ENCODE measurements at regions not wholly inside any gene's neighbourhood (a gene's known extent, or its start where the extent isn't known, plus 50 kb on each side); places are given as distances from the start of the nearest gene placed in this dataset.

- H3K27me3 Mint-ChIP-seq, result no peaks in the 10 kb centered on the region
Measured at GRCh38 chr6:87995461-87995860, 52.2 kb upstream of the SPACA1 start.

GRCh38 chr6:87993356-87993755 is 54.3 kb upstream of the SPACA1 start:
- H3K4me1 Mint-ChIP-seq, result no peaks in the 10 kb centered on the region
- DNase-seq (ENCODE audit: low spot score in 2 of 2), result no peak
- H3K9me3 Mint-ChIP-seq, result no peaks in the 10 kb centered on the region
- H3K27ac Mint-ChIP-seq, result no peak overlapping the region
- ATAC-seq (ENCODE audit: low read depth), result no peak
- no peak overlapping the region for H3K4me3 Mint-ChIP-seq
- no peaks in the 10 kb centered on the region for H3K27me3 Mint-ChIP-seq
- H3K36me3 Mint-ChIP-seq, result no peaks in the 10 kb centered on the region

More at GRCh38 chr6:87995461-87995860, 52.2 kb upstream of the SPACA1 start:
- no peak for ATAC-seq (ENCODE audit: low read depth)
- DNase-seq (ENCODE audit: low spot score in 2 of 2), result no peak
- Mint-ChIP-seq H3K27ac (no peak overlapping the region), H3K36me3 (no peaks in the 10 kb centered on the region), H3K9me3 (no peaks in the 10 kb centered on the region), H3K4me3 (no peak overlapping the region), H3K4me1 (no peaks in the 10 kb centered on the region)

- H3K4me1 Mint-ChIP-seq, result no peaks in the 10 kb centered on the region
- no peak overlapping the region for H3K4me3 Mint-ChIP-seq
Measured at GRCh38 chr6:87990871-87991270, 56.8 kb upstream of the SPACA1 start.

GRCh38 chr6:87982134-87982533 is 65.5 kb upstream of the SPACA1 start:
- peaks cover 2% of the 10 kb centered on the region for H3K9me3 Mint-ChIP-seq
- H3K27ac Mint-ChIP-seq, result no peak overlapping the region
- no peak for ATAC-seq (ENCODE audit: low read depth)

More at GRCh38 chr6:87990871-87991270, 56.8 kb upstream of the SPACA1 start:
- no peak overlapping the region for H3K27ac Mint-ChIP-seq
- no peaks in the 10 kb centered on the region for H3K36me3 Mint-ChIP-seq
- no peaks in the 10 kb centered on the region for H3K27me3 Mint-ChIP-seq
- no peaks in the 10 kb centered on the region for H3K9me3 Mint-ChIP-seq
- ATAC-seq (ENCODE audit: low read depth), result no peak
- no peak for DNase-seq (ENCODE audit: low spot score in 2 of 2)

GRCh38 chr6:87979737-87980136 is 67.9 kb upstream of the SPACA1 start:
- Mint-ChIP-seq H3K4me1 (peaks cover 2% of the 10 kb centered on the region), H3K9me3 (peaks cover 2% of the 10 kb centered on the region), H3K4me3 (no peak overlapping the region), H3K27me3 (peaks cover 6% of the 10 kb centered on the region), H3K27ac (no peak overlapping the region), H3K36me3 (no peaks in the 10 kb centered on the region)
- DNase-seq (ENCODE audit: low spot score in 2 of 2), result no peak
- ATAC-seq (ENCODE audit: low read depth), result no peak

More at GRCh38 chr6:87982134-87982533, 65.5 kb upstream of the SPACA1 start:
- Mint-ChIP-seq H3K27me3 (peaks cover 5% of the 10 kb centered on the region), H3K4me1 (peaks cover 2% of the 10 kb centered on the region), H3K4me3 (no peak overlapping the region), H3K36me3 (no peaks in the 10 kb centered on the region)
- DNase-seq (ENCODE audit: low spot score in 2 of 2), result no peak

GRCh38 chr6:87976616-87977015 is 71.0 kb upstream of the SPACA1 start:
- ATAC-seq (ENCODE audit: low read depth), result no peak
- DNase-seq (ENCODE audit: low spot score in 2 of 2), result no peak
- no peak overlapping the region for H3K4me3 Mint-ChIP-seq
- no peaks in the 10 kb centered on the region for H3K36me3 Mint-ChIP-seq
- peaks cover 6% of the 10 kb centered on the region for H3K27me3 Mint-ChIP-seq
- H3K4me1 Mint-ChIP-seq, result peaks cover 2% of the 10 kb centered on the region
- no peak overlapping the region for H3K27ac Mint-ChIP-seq
- peaks cover 4% of the 10 kb centered on the region for H3K9me3 Mint-ChIP-seq

- Mint-ChIP-seq H3K27me3 (peaks cover 6% of the 10 kb centered on the region), H3K4me1 (peaks cover 2% of the 10 kb centered on the region), H3K36me3 (no peaks in the 10 kb centered on the region), H3K4me3 (no peak overlapping the region), H3K9me3 (peaks cover 4% of the 10 kb centered on the region), H3K27ac (no peak overlapping the region)
- no peak for ATAC-seq (ENCODE audit: low read depth)
- DNase-seq (ENCODE audit: low spot score in 2 of 2), result no peak
Measured at GRCh38 chr6:87975561-87975960, 72.1 kb upstream of the SPACA1 start.

- H3K4me3 Mint-ChIP-seq, result no peak overlapping the region
- DNase-seq (ENCODE audit: low spot score in 2 of 2) (no peak), ATAC-seq (ENCODE audit: low read depth) (no peak)
- peaks cover 5% of the 10 kb centered on the region for H3K9me3 Mint-ChIP-seq
- no peak overlapping the region for H3K27ac Mint-ChIP-seq
- H3K36me3 Mint-ChIP-seq, result no peaks in the 10 kb centered on the region
- no peaks in the 10 kb centered on the region for H3K4me1 Mint-ChIP-seq
- H3K27me3 Mint-ChIP-seq, result peaks cover 4% of the 10 kb centered on the region
Measured at GRCh38 chr6:87972279-87972678, 75.4 kb upstream of the SPACA1 start.

- H3K4me1 Mint-ChIP-seq, result no peaks in the 10 kb centered on the region
- ATAC-seq (ENCODE audit: low read depth) (no peak), DNase-seq (ENCODE audit: low spot score in 2 of 2) (no peak)
- H3K4me3 Mint-ChIP-seq, result no peak overlapping the region
- H3K27ac Mint-ChIP-seq, result no peak overlapping the region
- H3K27me3 Mint-ChIP-seq, result peaks cover 4% of the 10 kb centered on the region
- H3K9me3 Mint-ChIP-seq, result peaks cover 9% of the 10 kb centered on the region
- H3K36me3 Mint-ChIP-seq, result no peaks in the 10 kb centered on the region
Measured at GRCh38 chr6:87971605-87972262, 75.9 kb upstream of the SPACA1 start.

- peaks cover 11% of the 10 kb centered on the region for H3K9me3 Mint-ChIP-seq
- H3K4me1 Mint-ChIP-seq, result no peaks in the 10 kb centered on the region
- H3K27me3 Mint-ChIP-seq, result peaks cover 2% of the 10 kb centered on the region
- peaks cover 1% of the 10 kb centered on the region for H3K36me3 Mint-ChIP-seq
- ATAC-seq (ENCODE audit: low read depth) (peak; percentile 71), DNase-seq (ENCODE audit: low spot score in 2 of 2) (peak; percentile 9 to 13)
- H3K27ac Mint-ChIP-seq, result no peak overlapping the region
- no peak overlapping the region for H3K4me3 Mint-ChIP-seq
Measured at GRCh38 chr6:87968435-87969278, 79.0 kb upstream of the SPACA1 start.

GRCh38 chr6:87965806-87966205 is 81.8 kb upstream of the SPACA1 start:
- Mint-ChIP-seq H3K4me1 (no peaks in the 10 kb centered on the region), H3K36me3 (peaks cover 1% of the 10 kb centered on the region), H3K9me3 (peaks cover 7% of the 10 kb centered on the region), H3K4me3 (no peak overlapping the region), H3K27ac (peak overlapping the region; percentile 60), H3K27me3 (peaks cover 2% of the 10 kb centered on the region)
- DNase-seq (ENCODE audit: low spot score in 2 of 2), result peak in 1 of 2 donors; percentile 3
- peak; percentile 79 for ATAC-seq (ENCODE audit: low read depth)

- DNase-seq (ENCODE audit: low spot score in 2 of 2) (no peak), ATAC-seq (ENCODE audit: low read depth) (no peak)
- Mint-ChIP-seq H3K27ac (no peak overlapping the region), H3K36me3 (no peaks in the 10 kb centered on the region), H3K4me3 (no peak overlapping the region), H3K27me3 (no peaks in the 10 kb centered on the region), H3K9me3 (peaks cover 6% of the 10 kb centered on the region), H3K4me1 (no peaks in the 10 kb centered on the region)
Measured at GRCh38 chr6:87959083-87959482, 88.6 kb upstream of the SPACA1 start.

GRCh38 chr6:87951751-87952150 is 95.9 kb upstream of the SPACA1 start:
- ATAC-seq (ENCODE audit: low read depth), result no peak
- Mint-ChIP-seq H3K27ac (no peak overlapping the region), H3K9me3 (no peaks in the 10 kb centered on the region), H3K36me3 (no peaks in the 10 kb centered on the region), H3K27me3 (no peaks in the 10 kb centered on the region), H3K4me1 (no peaks in the 10 kb centered on the region), H3K4me3 (no peak overlapping the region)
- no peak for DNase-seq (ENCODE audit: low spot score in 2 of 2)

GRCh38 chr6:87950614-87951013 is 97.0 kb upstream of the SPACA1 start:
- Mint-ChIP-seq H3K27me3 (no peaks in the 10 kb centered on the region), H3K9me3 (no peaks in the 10 kb centered on the region), H3K4me3 (no peak overlapping the region), H3K36me3 (no peaks in the 10 kb centered on the region), H3K27ac (no peak overlapping the region), H3K4me1 (no peaks in the 10 kb centered on the region)
- ATAC-seq (ENCODE audit: low read depth), result no peak
- no peak for DNase-seq (ENCODE audit: low spot score in 2 of 2)
